NCI-H2227 treated with DMSO at 0.1 percent for 48 hours (cell line): ENCODE measurements at regions not wholly inside any gene's neighbourhood (a gene's known extent, or its start where the extent isn't known, plus 50 kb on each side); places are given as distances from the start of the nearest gene placed in this dataset.

Source experiments
- DNase-seq: peaks from one replicate; lab custom pipeline; 2025; lab: John Stamatoyannopoulos, UW

GRCh38 chr6:22808466-22808865 is 239.1 kb downstream of the HDGFL1 start:
- no peak for DNase-seq

- no peak for DNase-seq
These were observed 240.0 kb downstream of the HDGFL1 start for GRCh38 chr6:22809370-22809769.

- no peak for DNase-seq
These were observed 249.8 kb downstream of the HDGFL1 start for GRCh38 chr6:22819209-22819608.

- no peak for DNase-seq
These were observed 252.4 kb downstream of the HDGFL1 start for GRCh38 chr6:22821664-22822320.

- DNase-seq = no peak
These were observed 255.8 kb downstream of the HDGFL1 start for GRCh38 chr6:22825210-22825609.

GRCh38 chr6:22826961-22827360 is 257.6 kb downstream of the HDGFL1 start:
- no peak for DNase-seq

- no peak for DNase-seq
These were observed 258.4 kb downstream of the HDGFL1 start for GRCh38 chr6:22827760-22828159.

- peak; percentile 86 for DNase-seq
These were observed 259.1 kb downstream of the HDGFL1 start for GRCh38 chr6:22828179-22829062.

GRCh38 chr6:22829070-22829469 is 259.7 kb downstream of the HDGFL1 start:
- DNase-seq = no peak

- no peak for DNase-seq
These were observed 261.1 kb downstream of the HDGFL1 start for GRCh38 chr6:22830463-22830862.

- no peak for DNase-seq
These were observed 263.8 kb downstream of the HDGFL1 start for GRCh38 chr6:22833191-22833590.

GRCh38 chr6:22838345-22838744 is 269.0 kb downstream of the HDGFL1 start:
- DNase-seq = no peak

GRCh38 chr6:22845467-22845866 is 276.1 kb downstream of the HDGFL1 start:
- no peak for DNase-seq

GRCh38 chr6:22848121-22848520 is 278.8 kb downstream of the HDGFL1 start:
- no peak for DNase-seq

- no peak for DNase-seq
These were observed 280.6 kb downstream of the HDGFL1 start for GRCh38 chr6:22849921-22850320.

- DNase-seq = no peak
These were observed 282.7 kb downstream of the HDGFL1 start for GRCh38 chr6:22852101-22852500.

- DNase-seq = no peak
These were observed 304.3 kb downstream of the HDGFL1 start for GRCh38 chr6:22873513-22874136.

GRCh38 chr6:22875845-22876244 is 306.5 kb downstream of the HDGFL1 start:
- no peak for DNase-seq

GRCh38 chr6:22878324-22878701 is 308.9 kb downstream of the HDGFL1 start:
- DNase-seq = no peak

GRCh38 chr6:22878706-22879105 is 309.3 kb downstream of the HDGFL1 start:
- no peak for DNase-seq

- DNase-seq = no peak
These were observed 311.5 kb downstream of the HDGFL1 start for GRCh38 chr6:22880686-22881433.

- DNase-seq = no peak
These were observed 313.2 kb downstream of the HDGFL1 start for GRCh38 chr6:22882581-22882980.
